ENCODE measurements at regions not wholly inside any gene's neighbourhood (a gene's known extent, or its start where the extent isn't known, plus 50 kb on each side); places are given as distances from the start of the nearest gene placed in this dataset.
A peak's percentile ranks its signal among the peaks of the same experiment; 100 is the strongest.
"Not testable (repeated sequence)": the region's sequence is repeated elsewhere in the genome, so short reads cannot be mapped to it uniquely, and the experiment has no call there.

GRCh38 chr12:74170645-74171477 lies 366.8 kb upstream of the ATXN7L3B start:
- DNase-seq: peak; percentile 10

DNA sequence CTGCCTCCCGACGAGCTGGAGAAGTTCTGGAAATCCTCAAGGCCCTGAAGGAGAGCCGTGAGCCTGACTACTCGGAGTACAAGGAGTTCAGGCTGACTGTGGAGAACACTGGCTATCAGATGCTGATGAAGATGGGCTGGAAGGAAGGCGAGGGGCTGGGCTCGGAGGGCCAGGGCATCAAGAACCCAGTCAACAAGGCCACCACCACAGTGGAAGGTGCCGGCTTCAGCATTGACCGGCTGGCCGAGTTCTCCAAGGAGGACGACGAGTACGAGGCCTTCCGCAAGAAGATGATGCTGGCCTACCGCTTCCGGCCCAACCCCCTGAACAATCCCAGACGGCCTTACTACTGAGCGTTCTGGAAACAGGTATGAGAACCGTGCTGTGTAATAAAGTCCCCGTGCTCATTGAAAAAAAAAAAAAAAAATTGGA lies 366.1 kb upstream of the ATXN7L3B start:
- DNase-seq: peak; percentile 12

DNA sequence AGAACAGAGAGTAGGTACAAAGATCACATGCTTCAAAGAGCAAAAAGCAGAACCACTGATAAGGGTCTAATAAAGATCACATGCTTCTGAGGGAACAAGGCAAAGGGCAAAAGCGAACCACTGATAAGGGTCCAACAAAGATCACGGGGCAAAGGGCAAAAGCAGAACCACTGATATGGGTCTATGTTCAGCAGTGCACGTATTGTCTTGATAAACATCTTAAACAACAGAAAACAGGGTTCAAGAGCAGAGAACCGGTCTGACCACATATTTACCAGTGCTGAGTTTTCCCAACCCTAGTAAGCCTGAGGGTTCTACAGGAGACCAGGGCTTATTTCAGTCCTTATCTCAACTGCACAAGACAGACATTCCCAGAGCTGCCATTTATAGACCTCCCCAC lies 362.7 kb upstream of the ATXN7L3B start:
- not testable (repeated sequence) for DNase-seq

DNA sequence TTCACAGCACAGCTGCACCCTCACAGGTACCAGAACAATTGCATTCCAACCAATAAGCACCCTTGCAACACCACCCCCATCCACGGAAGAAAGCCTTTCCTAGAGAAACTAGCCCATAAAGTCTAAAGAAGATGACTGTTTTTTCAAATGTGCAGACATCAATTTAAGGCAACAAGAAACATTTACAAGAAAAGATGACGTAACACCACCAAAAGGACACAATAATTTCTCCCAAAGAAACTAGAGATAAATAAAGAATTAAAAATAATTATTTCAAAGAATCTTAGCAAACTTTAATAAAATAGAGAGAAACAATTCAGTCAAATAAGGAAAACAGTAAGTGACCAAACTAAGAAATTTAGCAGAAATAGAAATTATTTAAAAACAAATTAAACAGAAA lies 352.3 kb upstream of the ATXN7L3B start:
- DNase-seq: no peak

DNA sequence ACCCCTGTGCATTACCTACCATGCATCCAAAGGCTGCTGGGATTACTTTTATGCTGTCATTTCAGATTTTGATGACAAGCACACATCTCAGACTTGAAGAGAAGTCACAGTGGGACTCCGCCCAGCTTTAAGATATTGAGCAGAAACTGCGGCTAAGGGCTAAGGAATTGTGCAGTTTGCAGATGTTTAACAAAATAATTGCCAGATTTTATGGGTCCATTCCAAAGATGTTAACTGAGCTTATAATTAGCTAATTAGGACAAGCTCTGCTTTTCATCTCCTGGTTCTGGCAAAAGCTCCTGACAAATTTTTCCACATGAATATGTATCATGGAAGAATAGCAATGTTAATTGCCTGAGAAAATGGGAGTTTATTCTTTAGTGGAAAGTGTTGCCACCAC lies 344.4 kb upstream of the ATXN7L3B start:
- no peak for DNase-seq

GRCh38 chr12:74204236-74204635 lies 333.4 kb upstream of the ATXN7L3B start:
- no peak for DNase-seq

DNA sequence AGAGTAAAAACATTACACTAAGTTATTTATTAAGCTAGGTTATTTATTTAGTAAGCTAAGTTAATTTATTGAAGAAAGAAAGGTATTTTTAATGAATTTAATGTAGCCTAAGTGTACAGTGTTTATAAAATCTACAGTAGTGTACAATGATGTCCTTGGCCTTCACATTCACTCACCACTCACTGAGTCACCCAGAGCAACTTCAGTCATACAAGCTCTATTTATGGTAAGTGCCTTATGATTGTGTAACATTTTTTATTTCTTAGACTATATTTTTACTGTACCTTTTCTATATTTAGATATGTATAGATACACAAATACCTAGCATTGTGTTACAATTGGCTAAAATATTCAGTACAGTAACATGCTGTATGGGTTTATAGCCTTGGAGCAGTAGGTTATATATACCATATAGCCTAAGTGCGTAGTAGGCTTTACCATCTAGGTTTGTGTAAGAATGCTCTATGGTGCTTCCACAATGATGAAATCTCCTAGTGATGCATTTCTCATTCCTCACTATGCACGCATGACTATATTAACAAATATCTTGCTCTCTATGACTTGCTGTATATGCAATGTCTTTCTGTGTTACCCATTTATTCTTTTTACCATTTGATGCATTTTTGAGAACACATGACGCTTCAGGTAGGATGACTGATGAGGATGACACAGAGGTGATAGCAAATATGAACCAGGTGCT lies 309.6 kb upstream of the ATXN7L3B start:
- no peak for DNase-seq

DNA sequence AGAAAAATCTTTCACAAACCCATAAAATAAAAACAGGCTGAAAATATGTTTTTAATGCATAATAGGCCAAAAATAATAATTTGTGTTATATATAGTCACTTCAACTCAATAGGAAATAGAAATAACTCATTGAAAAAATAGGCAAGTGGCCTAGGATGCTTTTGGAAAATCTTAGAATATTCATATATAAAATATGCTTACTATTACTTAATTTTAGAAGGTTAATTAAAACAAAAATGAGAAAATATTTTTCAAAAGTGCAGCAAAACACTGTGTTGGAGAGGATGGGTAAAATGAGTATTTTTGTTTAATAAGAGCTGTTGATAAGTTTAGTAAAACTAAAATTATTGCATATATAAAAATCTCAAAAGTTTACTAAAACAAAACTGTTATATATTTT lies 308.0 kb upstream of the ATXN7L3B start:
- DNase-seq: no peak

DNA sequence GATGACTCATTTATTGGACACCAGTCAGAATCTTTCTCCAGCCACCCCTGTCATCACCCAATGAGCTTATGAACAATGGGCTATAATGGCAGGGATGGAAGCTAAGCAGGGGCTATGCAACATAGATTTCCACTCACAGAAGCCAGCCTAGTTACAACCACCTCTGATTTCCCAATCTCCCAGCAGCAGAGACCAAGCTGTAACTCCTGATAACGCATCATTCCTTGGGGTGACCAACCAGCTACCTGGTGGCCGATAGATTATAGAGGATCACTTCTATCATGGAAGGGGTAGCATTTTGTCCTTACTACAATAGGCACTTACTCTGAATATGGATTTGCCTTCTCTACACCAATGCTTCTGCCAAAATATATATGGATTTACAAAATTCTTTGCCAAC lies 302.3 kb upstream of the ATXN7L3B start:
- DNase-seq: no peak

DNA sequence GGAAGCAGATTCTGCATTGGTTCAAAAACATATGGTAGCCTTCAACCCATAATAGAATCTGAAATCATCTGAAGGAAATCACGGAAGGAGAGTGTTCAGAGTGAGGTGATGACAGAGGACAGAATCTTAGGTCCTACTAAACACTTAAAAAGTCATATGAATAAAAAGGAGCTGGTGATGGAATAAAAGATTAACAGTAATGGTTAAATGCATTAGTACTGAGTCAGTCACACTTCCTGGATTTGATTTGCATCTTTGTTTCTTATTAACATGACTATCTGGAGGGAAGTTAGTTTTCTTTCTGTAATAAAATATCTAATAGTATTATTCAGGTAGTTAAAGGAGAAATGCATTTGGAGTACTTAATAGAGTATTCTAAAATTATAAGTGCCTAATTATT lies 296.3 kb upstream of the ATXN7L3B start:
- DNase-seq: no peak

DNA sequence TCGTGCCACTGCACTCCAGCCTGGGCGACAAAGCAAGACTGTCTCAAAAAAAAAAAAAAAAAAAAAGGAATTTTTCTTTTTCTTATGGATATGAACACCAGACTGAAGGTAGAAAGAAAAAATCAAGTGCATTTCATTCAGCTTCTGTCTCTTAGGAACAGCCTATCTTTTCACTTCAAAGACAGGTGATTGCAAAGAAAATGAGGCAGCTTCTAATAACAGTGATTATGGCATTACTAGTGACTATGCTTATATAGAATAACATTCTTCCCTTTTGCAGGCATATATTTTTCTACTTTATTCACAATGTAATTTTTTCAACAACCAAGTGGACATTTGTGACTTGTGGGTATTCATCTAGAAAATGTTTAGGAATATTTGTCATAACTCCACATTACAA lies 295.5 kb upstream of the ATXN7L3B start:
- DNase-seq: no peak

DNA sequence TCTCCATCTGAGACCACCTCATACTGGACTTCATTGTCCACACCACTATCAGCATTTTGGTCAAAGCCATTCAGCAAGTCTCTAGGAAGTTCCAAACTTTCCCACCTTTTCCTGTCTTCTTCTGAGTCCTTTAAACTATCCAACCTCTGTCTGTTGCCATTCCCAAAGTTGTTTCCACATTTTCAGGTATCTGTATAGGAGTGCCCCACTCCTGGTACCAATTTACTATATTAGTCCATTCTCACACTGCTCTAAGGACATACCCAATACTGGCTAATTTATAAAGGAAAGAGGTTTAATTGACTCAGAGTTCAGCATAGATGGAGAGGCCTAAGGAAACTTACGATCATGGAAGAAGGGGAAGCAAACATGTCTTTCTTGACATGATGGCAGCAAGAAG lies 292.2 kb upstream of the ATXN7L3B start:
- DNase-seq: no peak

GRCh38 chr12:74250891-74251290 lies 286.7 kb upstream of the ATXN7L3B start:
- no peak for DNase-seq

- DNase-seq: not testable (repeated sequence)
These were observed 283.8 kb upstream of the ATXN7L3B start for GRCh38 chr12:74253826-74254225.

GRCh38 chr12:74254784-74255183 lies 282.9 kb upstream of the ATXN7L3B start:
- no peak for DNase-seq

DNA sequence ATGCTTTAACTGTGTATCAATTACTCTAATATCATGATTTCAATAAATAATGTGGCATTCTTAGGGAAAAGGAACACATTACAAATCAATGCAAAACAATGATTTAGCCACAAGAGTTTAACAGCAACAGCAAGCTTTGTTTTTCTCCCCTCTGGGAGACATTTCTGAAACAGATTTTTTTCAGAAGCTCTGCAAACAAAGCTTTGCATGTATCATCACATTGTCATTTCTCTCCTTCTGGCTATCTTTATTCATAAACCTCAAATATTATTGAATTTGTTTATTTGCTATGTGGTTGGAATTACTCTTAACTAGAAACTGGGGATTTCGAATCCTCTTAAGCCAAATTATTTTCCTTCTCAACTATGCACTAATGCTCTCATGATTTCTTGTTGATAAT lies 278.4 kb upstream of the ATXN7L3B start:
- no peak for DNase-seq

DNA sequence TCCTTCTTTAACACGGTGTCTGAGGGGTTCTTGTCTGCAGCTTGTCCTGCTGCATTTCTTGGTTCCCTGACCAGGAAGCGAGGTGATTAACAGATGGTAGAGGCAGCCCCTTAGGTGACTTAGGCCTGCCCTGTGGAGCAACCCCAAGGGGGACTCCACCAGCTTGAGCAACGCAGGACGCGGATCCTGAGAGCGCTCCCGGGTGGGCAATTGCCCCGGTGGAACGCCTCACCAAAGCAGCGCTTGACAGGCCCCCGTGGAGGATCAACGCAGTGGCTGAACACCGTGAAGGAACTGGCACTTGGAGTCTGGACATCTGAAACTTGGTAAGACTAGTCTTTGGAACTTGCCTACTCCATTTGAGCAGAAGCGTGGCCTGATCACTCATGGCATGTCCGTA lies 272.9 kb upstream of the ATXN7L3B start:
- DNase-seq: no peak

- DNase-seq: not testable (repeated sequence)
These were observed 268.3 kb upstream of the ATXN7L3B start for GRCh38 chr12:74269355-74269754.

GRCh38 chr12:74280156-74280655 lies 257.4 kb upstream of the ATXN7L3B start:
- DNase-seq: no peak

DNA sequence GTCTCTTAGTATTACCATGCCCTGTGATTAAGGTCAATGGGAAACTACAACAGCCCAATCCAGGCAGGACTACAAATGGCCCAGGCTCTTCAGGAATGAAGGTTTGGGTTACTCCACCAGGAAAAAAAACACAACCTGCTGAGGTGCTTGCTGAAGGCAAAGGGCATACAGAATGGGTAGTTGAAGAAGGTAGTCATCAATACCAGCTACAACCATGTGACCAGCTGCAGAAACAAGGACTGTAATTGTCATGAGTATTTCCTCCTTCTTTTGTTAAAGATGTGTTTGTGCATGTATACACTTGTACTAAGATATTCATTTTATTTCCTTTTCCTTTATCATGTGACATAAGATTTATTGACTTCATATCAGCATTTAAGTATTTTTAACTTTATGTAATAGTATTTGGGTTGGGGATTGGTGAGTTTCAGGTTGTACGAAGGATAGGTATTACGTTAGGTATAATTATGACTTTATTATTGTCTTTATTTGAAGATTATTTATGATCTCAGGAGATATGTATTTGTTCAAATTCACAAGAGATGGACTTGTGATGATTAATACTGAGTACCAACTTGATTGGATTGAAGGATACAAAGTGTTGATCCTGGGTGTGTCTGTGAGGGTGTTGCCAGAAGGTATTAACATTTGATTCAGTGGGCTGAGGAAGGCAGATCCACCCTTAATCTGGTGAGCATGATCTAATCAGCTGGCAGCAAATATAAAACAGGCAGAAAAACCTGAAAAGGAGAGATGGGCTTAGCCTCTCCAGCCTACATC lies 256.0 kb upstream of the ATXN7L3B start:
- DNase-seq: not testable (repeated sequence)

GRCh38 chr12:74283646-74284045 lies 254.0 kb upstream of the ATXN7L3B start:
- DNase-seq: no peak

DNA sequence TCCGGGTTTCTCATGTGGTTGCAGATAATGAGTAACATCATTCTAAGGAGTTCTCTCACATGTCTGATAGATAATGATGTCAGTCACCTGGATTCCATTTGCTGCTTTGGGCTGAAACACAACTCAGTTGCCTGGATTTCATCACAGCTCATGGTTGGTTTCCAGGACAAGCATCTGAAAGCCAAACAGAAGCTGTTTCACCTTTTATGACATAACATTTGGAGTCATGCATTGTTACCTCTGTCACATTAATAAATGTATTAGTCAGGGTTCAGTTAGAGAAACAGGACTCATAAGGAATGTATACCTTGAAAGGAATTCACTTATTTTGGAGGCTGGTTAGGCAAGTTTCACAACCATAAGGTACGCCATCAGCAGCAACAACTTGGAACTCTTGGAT lies 251.9 kb upstream of the ATXN7L3B start:
- no peak for DNase-seq

GRCh38 chr12:74286254-74286653 lies 251.4 kb upstream of the ATXN7L3B start:
- no peak for DNase-seq
